NCI-H82 treated with DMSO at 0.1 percent for 48 hours (cell line): ENCODE measurements at regions not wholly inside any gene's neighbourhood (a gene's known extent, or its start where the extent isn't known, plus 50 kb on each side); places are given as distances from the start of the nearest gene placed in this dataset.

Experiments used
- DNase-seq: peaks from one replicate; lab custom pipeline; 2025; ENCODE audit not compliant: unreplicated experiment; lab: John Stamatoyannopoulos, UW

GRCh38 chr11:45365961-45366618, 79.9 kb upstream of the SYT13 start:
- no peak for DNase-seq

GRCh38 chr11:45362636-45363035, 76.5 kb upstream of the SYT13 start:
- DNase-seq = no peak

GRCh38 chr11:45361551-45361950, 75.4 kb upstream of the SYT13 start:
- no peak for DNase-seq

- no peak for DNase-seq
Measured at GRCh38 chr11:45355706-45356041, 69.5 kb upstream of the SYT13 start.

GRCh38 chr11:45354976-45355705, 69.0 kb upstream of the SYT13 start:
- peak; percentile 37 for DNase-seq

- no peak for DNase-seq
Measured at GRCh38 chr11:45348729-45349128, 62.6 kb upstream of the SYT13 start.

- no peak for DNase-seq
Measured at GRCh38 chr11:45347348-45348082, 61.4 kb upstream of the SYT13 start.

- no peak for DNase-seq
Measured at GRCh38 chr11:45345491-45345890, 59.4 kb upstream of the SYT13 start.

- no peak for DNase-seq
Measured at GRCh38 chr11:45344028-45344427, 57.9 kb upstream of the SYT13 start.

GRCh38 chr11:45343444-45343843, 57.3 kb upstream of the SYT13 start:
- DNase-seq = no peak

- no peak for DNase-seq
Measured at GRCh38 chr11:45341372-45341771, 55.2 kb upstream of the SYT13 start.

- DNase-seq = peak; percentile 81
Measured at GRCh38 chr11:45339729-45340519, 53.8 kb upstream of the SYT13 start.

GRCh38 chr11:45337583-45338360, 51.6 kb upstream of the SYT13 start:
- DNase-seq = no peak

- no peak for DNase-seq
Measured at GRCh38 chr11:45336136-45336535, 50.0 kb upstream of the SYT13 start.
